ENCODE measurements at regions not wholly inside any gene's neighbourhood (a gene's known extent, or its start where the extent isn't known, plus 50 kb on each side); places are given as distances from the start of the nearest gene placed in this dataset.

DNA sequence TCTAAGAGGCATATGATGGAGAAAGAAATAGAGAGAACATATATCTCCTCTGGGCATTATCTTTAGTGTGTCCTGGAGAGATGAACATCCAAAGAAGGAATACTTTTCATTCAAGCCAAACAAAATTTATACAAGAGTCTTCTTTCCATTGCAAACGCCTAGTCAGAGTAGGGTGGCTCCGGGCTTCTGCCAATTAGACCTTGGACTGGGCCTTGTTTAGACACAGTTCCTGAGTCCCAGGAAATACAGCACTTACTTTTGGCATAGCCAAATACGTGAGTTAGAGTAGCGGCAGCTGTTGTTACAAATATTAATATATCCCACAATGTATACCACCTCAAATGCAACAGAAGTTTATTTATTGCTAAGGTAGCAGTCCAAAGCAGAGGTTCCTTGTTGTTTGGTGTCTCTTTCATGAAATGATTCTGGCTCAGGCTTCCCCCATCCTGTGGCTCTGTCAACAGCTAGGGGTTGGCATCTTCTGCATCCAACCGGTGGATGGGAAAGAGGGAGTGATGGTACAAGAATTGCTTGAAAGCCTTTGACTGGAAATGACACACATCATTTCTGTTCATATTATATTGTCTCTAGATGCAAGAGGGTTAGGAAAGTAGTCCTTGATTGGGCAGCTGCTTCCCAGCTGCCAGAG, 148.0 kb upstream of the SPACA1 start:
- TF ChIP-seq POLR2A (IDR thresholded peaks at IDR 0.05) (no peak), POLR2AphosphoS5 (IDR thresholded peaks at IDR 0.05) (no peak), EP300 (IDR thresholded peaks at IDR 0.05) (no peak)
- TF ChIP-seq, protein P1, sequence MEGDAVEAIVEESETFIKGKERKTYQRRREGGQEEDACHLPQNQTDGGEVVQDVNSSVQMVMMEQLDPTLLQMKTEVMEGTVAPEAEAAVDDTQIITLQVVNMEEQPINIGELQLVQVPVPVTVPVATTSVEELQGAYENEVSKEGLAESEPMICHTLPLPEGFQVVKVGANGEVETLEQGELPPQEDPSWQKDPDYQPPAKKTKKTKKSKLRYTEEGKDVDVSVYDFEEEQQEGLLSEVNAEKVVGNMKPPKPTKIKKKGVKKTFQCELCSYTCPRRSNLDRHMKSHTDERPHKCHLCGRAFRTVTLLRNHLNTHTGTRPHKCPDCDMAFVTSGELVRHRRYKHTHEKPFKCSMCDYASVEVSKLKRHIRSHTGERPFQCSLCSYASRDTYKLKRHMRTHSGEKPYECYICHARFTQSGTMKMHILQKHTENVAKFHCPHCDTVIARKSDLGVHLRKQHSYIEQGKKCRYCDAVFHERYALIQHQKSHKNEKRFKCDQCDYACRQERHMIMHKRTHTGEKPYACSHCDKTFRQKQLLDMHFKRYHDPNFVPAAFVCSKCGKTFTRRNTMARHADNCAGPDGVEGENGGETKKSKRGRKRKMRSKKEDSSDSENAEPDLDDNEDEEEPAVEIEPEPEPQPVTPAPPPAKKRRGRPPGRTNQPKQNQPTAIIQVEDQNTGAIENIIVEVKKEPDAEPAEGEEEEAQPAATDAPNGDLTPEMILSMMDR (IDR thresholded peaks at IDR 0.05), result no peak
- Histone ChIP-seq H3K36me3 (no peaks in the 10 kb centered on the region), H3K4me1 (no peaks in the 10 kb centered on the region), H3K4me3 (no peak overlapping the region), H3K27me3 (no peaks in the 10 kb centered on the region), H3K27ac (no peak overlapping the region), H3K9me3 (no peaks in the 10 kb centered on the region)
- DNase-seq, result no peak
- WGBS, 5 donors, result 83 to 91% (median 85%) methylated on average over 5 of the region's 5 CpGs
- intact Hi-C loops (cut with DNase I; ENCODE audit: low total_unique reads), result no loop called here

- no peak overlapping the region for H3K4me3 ChIP-seq
- H3K9me3 ChIP-seq, result no peaks in the 10 kb centered on the region
- H3K27ac ChIP-seq, result no peak overlapping the region
- H3K27me3 ChIP-seq, result no peaks in the 10 kb centered on the region
- intact Hi-C loops (cut with DNase I; ENCODE audit: low total_unique reads), result no loop called here
- H3K36me3 ChIP-seq, result no peaks in the 10 kb centered on the region
- TF ChIP-seq, protein P1 (IDR thresholded peaks at IDR 0.05), result no peak
- TF ChIP-seq POLR2AphosphoS5 (IDR thresholded peaks at IDR 0.05), result no peak
- TF ChIP-seq EP300 (IDR thresholded peaks at IDR 0.05), result no peak
- TF ChIP-seq POLR2A (IDR thresholded peaks at IDR 0.05), result no peak
- no peaks in the 10 kb centered on the region for H3K4me1 ChIP-seq
- DNase-seq, result peak in 1 of 2 donors; percentile 30
- WGBS, 5 donors, result 44 to 53% (median 50%) methylated on average over 3 of the region's 3 CpGs
These were observed 150.0 kb upstream of the SPACA1 start for GRCh38 chr6:87897663-87898062.

DNA sequence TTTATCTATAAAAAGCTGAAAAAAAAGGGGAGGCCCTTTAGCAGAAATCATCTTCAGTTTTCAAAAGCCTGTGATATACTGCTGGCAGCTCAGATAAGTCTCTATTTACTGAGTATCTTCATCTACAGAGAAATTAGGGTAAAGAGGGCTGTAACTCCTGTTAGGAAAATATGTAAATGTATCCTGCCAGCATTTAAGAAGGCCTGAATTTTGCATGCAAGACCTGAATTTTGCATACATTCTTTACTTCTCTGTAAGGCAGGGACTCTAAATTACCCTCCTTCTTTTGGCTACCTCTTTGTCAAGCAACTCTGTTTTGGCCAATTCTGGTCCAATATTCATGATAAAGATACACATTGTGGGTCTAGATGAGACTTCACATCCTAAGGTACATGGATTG, 150.6 kb upstream of the SPACA1 start:
- no peak overlapping the region for H3K27ac ChIP-seq
- H3K27me3 ChIP-seq, result no peaks in the 10 kb centered on the region
- no peaks in the 10 kb centered on the region for H3K4me1 ChIP-seq
- DNase-seq, result no peak
- TF ChIP-seq, protein P1 (IDR thresholded peaks at IDR 0.05), result no peak
- H3K9me3 ChIP-seq, result no peaks in the 10 kb centered on the region
- H3K36me3 ChIP-seq, result no peaks in the 10 kb centered on the region
- H3K4me3 ChIP-seq, result no peak overlapping the region
- intact Hi-C loops (cut with DNase I; ENCODE audit: low total_unique reads), result no loop called here

DNA sequence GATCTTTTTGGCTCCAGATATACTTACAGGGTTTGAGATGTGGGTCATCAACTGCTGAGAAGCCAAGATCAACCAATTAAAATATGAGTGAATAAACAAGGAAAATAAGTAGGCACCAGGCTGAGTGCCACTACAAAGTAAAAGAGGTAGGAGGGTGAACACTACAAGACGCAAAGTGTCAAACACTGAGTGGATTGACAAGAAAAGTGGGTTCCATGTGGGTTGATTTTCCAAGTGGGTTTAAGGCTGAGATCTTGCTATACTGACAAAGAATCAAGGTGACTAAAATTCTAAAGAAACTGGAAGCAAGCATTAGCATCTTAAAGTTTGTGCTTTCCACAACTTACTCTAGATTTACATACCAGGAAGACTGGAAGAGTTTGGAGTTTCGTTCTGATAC, 160.4 kb upstream of the SPACA1 start:
- Histone ChIP-seq H3K36me3 (no peaks in the 10 kb centered on the region), H3K27ac (no peak overlapping the region), H3K4me3 (no peak overlapping the region), H3K4me1 (no peaks in the 10 kb centered on the region), H3K27me3 (peaks cover 0 to 4% (median 0%) of the 10 kb centered on the region in 3 donors), H3K9me3 (no peaks in the 10 kb centered on the region)
- TF ChIP-seq EP300 (IDR thresholded peaks at IDR 0.05) (no peak), POLR2AphosphoS5 (IDR thresholded peaks at IDR 0.05) (no peak), POLR2A (IDR thresholded peaks at IDR 0.05) (no peak)
- TF ChIP-seq, protein P1 (IDR thresholded peaks at IDR 0.05), result no peak
- 87 to 91% (median 89%) methylated on average over 2 of the region's 2 CpGs for whole genome bisulfite sequencing, 5 donors
- DNase-seq, result no peak
- intact Hi-C loops (cut with DNase I; ENCODE audit: low total_unique reads), result no loop called here
